ENCODE measurements at regions not wholly inside any gene's neighbourhood (a gene's known extent, or its start where the extent isn't known, plus 50 kb on each side); places are given as distances from the start of the nearest gene placed in this dataset.
"Not testable (repeated sequence)": the region's sequence is repeated elsewhere in the genome, so short reads cannot be mapped to it uniquely, and the experiment has no call there.

DNA sequence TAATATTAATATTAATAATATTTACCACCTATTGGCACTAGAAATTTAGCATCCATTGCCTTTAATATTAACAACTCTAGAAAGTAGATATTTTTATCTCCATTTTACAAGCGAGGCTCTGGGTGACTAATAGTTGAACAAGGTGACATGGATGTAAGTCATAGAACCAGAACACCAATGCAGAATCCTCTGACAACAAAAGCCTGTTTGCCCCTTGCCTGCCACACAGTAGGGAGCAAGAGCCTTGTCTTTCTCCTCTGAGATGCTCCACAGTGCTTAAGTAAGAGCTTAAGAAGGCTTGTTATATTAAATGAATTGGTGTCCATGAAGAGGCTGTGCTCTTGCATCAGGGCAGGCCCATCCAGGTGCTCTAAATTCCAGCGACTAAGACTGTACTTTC is 51.2 kb upstream of the LBX1 start:
- no peak for DNase-seq

GRCh38 chr10:101280921-101281320 is 51.7 kb upstream of the LBX1 start:
- not testable (repeated sequence) for DNase-seq

GRCh38 chr10:101282947-101283346 is 53.7 kb upstream of the LBX1 start:
- no peak for DNase-seq

DNA sequence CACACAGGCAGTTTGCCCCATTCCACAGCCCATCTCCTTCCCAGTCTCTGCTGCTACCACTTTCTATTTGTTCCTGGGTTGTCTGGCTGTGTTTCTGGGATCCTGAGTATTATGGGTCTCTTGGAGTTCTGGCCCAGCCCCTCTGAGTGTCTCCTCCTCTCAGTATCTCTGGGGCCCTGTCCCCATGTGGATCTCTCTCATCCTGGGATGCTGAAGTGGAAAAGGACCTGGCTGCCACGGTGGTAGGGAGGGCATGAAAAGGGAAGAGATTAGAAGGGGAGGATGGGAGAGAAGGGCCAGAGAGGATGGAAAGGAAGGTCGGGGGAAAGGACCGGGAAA is 54.5 kb upstream of the LBX1 start:
- DNase-seq = no peak

DNA sequence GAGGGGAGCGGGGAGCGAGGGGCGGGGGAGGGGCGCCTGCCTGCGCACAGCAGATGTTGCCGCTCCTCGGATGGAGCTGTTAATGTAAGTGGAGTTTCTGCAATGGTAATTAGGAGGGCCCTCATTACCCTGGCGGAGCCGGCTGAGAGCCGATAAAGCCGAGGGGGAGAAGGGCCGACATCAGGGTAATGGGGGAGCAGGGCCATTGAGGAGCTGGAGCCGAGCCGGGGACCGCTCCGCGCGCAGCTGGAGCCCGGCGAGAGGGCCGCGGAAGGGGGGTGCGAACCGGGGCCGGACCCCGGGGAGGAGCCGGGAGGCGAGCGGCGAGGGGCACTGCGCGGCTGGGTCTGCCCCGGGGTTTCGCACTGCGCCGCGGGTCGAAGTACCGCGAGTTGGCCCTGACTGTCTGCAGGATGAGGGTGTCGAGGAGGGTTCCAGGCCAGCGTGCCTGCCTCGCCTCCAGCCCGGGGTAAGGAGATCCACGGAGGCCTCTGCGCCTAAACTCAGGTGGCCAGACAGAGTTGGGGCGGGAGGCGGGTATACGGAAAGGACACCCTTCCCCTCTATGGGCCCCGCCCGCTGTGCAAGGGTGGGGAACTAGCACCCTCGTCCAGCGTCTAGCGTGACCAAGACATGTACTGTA is 55.0 kb upstream of the LBX1 start:
- peak; percentile 22 for DNase-seq

GRCh38 chr10:101284744-101285463 is 55.6 kb upstream of the LBX1 start:
- DNase-seq = no peak

DNA sequence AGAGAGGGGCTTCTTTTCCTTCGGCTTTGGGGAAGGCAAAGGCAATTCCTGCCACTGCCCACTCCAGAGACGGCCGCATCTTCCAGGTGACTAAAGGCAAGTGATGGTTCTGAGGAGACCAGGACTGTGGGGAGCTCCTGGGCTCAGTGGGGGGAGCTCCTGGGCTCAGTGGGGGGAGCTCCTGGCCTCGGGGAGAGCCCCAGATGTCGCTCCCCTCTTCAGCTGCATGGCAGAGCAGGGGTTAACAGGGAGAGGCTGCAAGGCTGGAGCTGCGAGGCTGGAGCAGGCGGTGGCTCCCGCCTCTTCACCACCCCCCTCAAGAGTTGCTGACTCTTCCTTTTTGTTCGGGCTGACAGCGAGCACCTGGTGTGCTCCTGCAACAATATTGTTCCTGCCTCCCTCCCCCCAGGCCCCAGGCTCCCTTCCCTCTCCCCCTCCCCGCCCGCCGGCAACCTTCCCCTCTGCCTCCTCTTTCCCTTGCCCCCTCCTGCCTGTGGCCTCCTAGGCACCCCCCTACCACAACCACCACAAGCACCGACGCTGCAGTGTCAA is 56.3 kb upstream of the LBX1 start:
- peak; percentile 62 for DNase-seq

DNA sequence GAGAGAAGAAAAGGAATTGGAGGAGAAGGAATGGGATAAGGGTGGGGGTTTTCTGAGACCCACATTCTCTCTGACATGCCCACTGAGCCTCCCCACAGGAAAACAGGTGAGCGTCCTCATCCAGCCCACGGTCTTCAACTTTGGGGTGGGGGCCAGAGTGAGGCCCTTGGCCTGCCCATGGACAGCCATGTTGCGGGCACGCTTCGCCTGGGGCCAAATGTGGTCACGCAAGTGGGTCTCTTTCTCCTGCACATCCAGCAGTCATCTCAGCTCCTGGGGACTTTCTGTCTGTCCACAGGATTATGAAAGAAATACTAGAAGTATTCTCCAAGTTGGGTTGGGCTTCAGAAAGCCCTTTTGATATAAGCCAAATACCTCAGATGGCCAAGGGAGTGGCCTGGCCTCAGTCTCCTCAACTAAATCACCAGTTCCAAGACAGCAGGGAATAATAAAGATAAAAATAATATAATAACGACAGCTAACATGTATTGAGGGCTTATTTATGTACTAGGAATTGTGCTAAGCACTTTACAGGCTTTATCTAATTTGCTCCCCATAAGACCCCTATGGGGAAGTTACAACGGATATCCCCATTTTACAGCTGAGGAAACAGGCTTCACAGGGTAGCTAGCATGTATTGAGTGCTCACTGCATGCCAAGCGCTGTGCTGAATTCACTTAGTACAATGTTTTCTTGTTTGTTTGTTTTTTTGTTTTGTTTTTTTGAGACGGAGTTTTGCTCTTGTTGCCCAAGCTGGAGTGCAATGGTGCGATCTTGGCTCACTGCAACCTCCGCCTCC is 57.2 kb upstream of the LBX1 start:
- DNase-seq = no peak

DNA sequence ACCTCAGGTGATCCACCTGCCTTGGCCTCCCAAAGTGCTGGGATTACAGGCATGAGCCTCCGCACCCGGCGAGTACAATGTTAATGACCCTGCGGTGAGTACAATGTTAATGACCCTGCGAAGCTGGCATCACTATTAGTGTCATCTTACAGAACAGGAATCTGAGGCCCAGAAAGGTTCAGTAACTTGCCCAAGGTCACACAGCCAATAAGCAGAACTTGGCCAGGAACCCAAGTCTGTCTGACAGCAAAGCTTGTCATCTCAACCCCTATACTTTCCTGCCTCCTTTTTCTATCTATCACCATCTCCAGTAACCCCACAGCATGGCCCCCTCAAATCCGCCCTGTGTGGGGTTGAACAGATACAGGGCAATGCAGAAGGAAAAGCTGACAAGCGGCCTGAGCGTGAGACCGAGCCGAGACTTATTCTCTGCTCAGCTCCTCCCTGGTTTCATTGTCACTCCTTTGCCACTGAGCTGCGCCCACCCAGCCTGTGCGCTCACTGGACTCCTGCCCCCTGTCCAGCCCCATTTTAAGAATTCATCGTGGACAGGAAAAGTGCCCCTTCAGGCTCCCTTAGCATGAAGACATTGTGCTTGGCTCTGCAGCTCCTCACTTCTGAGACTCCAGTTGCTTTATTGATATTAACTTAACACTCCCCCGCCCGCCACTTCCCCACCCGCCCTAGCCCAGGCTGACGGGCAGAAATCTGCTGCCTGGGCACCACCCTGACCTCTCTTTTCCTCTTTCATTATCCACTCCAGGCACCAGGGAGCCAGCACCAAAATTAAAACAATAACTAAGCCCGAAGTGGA is 58.1 kb upstream of the LBX1 start:
- no peak for DNase-seq

- no peak for DNase-seq
These were observed 58.9 kb upstream of the LBX1 start for GRCh38 chr10:101287997-101288635.

DNA sequence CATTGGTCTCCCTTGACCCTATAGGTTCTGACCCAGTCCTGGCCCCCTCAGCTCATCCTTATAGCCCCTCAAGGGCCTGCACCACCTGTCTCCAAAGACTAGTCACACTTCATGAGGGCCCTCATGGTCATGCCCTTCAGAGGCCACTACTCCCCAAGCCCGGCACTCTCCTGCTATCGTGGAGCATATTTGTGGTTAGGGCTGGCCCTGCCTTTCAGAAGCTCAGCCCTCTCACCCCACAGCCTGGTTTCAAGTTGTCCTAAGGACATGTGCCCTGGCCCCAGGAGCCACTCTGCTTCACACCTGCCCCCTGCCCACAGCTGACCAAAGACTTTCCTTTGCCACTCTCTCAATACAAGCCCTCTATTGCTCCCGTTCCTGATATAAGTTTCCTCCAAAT is 60.3 kb upstream of the LBX1 start:
- DNase-seq = no peak

- DNase-seq = no peak
These were observed 61.2 kb upstream of the LBX1 start for GRCh38 chr10:101290431-101290830.

DNA sequence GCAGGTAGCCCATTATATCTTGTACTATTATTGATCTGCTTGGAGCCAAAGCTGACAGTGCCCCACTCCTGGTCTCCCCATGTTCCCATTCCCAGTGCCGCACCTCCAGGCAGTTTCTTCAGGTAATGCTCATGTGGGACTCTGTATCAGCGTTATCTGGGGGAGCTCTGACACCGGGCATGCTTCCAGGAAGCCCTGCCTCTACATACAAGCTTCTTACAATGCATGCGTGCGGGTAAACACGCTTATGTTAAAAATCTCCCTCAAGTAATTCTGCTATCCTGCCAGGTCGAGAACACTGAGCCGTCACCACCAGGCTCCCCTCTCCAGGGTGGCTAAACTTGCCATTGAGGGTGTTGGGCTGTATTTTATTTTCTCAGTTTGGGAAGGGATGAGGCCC is 61.6 kb upstream of the LBX1 start:
- DNase-seq = no peak

DNA sequence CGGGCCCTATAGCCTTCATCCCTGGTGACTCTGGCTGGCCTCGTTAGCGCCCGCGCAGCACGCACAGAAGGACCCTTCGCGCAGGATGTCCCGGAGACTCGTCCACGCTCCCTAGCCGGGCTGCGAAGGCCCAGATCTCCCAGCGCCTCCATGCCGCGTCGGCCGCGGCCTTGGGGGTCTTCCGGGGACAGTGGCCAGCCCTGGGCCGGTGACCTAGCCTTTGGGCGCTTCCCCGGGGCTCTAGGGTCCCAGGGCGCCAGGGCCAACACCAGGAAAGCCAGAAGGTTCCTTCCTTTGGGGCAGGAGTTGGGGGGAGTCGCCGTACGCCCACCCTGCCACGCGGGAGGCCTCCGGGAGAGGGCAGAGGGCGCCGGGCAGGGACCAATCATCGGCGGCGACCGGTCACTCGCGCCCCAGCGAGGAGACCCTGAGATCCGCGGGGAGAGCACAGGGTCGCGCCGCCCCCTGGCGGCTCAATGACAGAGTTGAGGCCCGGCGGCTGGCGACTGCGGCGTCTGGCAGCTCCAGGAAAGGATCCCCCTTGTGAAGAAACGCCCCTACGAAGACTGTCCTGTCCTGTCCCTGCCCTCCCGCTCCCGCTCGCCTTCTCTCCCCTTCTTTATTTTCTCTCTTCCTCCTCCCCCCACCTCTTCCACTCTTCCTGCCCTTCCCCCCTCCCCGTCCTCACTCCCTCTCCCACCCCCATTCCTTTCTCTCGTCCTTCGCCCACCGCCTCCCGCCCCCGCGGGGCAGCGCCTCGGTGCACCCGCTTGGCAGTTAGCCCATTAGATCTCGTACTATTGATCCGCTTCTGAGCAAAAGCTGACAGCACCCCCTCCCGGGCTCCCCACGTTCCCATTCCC is 62.3 kb upstream of the LBX1 start:
- peak; percentile 63 for DNase-seq

DNA sequence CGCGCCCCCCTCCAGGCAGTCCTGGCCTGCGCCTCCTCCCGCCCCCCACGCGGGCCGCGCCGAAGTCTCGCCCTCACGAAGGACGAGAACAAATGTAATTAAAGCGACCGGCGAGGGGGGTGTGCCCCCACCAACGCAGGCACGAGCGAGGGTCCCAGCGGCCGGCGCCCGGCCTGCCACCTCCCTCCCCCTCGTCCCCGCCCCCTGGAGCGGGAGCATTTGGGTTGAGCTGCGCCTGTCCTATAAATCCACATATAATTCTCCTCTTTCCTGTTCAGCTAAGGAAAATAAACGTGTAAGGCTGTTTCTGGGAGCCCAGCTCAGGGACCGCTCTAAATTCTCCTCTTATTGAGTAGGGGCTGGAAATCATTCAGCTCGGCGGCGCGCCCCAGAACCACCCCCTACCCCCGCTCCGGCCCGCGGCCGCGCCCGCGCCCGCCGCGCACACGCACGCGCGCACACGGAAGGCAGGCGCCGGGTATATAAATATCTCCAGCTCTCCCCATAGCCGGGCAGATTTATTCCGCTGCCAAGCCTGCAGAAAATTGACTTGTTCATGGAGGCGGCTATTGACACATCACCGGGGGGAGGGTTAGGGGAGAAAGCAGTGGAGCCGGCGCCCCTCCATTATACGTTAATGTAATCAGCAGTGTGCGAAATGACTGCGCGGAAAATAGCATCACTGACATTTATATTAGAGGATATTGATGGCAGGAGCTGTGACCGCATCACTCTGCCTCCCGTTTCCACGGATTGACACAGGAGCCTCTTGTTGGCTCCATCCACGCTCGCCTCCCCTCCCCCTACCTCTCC is 61.6 kb upstream of the BTRC start:
- no peak for DNase-seq

- no peak for DNase-seq
These were observed 60.8 kb upstream of the BTRC start for GRCh38 chr10:101293007-101293723.

DNA sequence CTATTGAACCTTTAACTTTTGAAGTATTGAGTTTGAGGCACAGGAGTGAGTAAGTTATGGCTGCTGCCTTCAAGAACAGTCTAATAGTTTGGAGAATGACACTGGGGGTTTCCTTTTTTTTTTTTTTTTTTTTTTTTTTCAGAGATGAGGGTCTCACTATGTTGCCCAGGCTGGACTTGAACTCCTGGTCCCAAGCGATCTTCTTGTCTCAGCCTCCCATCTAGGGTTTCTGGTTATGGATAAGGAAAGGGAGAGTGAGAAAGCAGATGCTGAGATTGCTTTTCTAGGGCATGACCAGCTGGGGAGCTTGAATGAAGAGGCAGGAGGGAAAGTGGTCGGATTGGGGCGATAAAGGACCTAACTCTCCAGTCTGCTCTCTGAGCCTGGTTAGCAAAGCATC is 59.9 kb upstream of the BTRC start:
- DNase-seq = no peak

DNA sequence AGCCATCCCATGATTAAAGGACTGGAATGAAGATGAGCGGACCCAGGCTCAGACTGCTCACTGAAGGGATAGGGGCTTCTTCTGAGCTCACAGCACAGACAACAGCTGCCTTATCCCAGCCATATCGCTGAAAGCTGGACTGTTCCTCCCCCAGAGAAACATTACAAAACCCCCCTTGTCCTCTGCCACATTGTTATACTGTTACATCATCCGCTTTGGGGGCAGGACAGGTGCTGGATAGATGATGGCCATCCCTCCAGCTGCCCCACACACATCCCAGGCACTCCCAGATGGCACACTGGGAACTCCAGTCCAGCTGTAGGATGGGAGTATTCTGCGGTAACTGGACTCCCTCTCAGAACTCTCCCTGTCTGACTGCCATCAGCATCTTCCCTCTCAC is 58.7 kb upstream of the BTRC start:
- no peak for DNase-seq

- no peak for DNase-seq
These were observed 56.0 kb upstream of the BTRC start for GRCh38 chr10:101297901-101298486.

Data from NCI-H1092 (cell line).